CD14-positive monocyte (primary cell): ENCODE measurements at regions not wholly inside any gene's neighbourhood (a gene's known extent, or its start where the extent isn't known, plus 50 kb on each side); places are given as distances from the start of the nearest gene placed in this dataset.

Experiments used
- DNase-seq, 3 donors: peaks; one replicate each; pipeline ENCODE4 v3.0.0-alpha.2; 2011 to 2022
- H2AFZ ChIP-seq: 2 replicates; pipeline ENCODE4 v1.6.0; 2012; ENCODE audit warnings: mild to moderate bottlenecking, low read depth, low read length, inconsistent platforms; ENCODE audit not compliant: insufficient read depth, poor library complexity, severe bottlenecking
- H3K27ac ChIP-seq, 2 donors: 1 replicate in 1 of 2; 2 replicates in 1 of 2; pipeline ENCODE4 v1.5.1; 2012 to 2013; ENCODE audit warnings: low read length in 2 of 2, control low read depth in 1 of 2, inconsistent platforms in 1 of 2, low read depth in 1 of 2, mild to moderate bottlenecking in 1 of 2
- H3K27me3 ChIP-seq, 2 donors: one replicate each; pipeline versions ENCODE4 v1.6.0 to v1.6.1; 2011 to 2013; ENCODE audit warnings: low read length in 2 of 2; ENCODE audit not compliant: control insufficient read depth in 2 of 2, insufficient read depth in 2 of 2
- H3K36me3 ChIP-seq, 2 donors: replicated peaks in 1 of 2; 1 replicate in 1 of 2; 2 replicates in 1 of 2; pipeline versions ENCODE4 v1.5.1 to v1.6.1; 2012 to 2013; ENCODE audit warnings: low read length in 2 of 2, control low read depth in 1 of 2, inconsistent platforms in 1 of 2, mild to moderate bottlenecking in 1 of 2; ENCODE audit not compliant: insufficient read depth in 2 of 2, control insufficient read depth in 1 of 2
- H3K4me1 ChIP-seq, 2 donors: 1 replicate in 1 of 2; 2 replicates in 1 of 2; pipeline versions ENCODE4 v1.5.1 to v1.6.1; 2012 to 2013; ENCODE audit warnings: low read length in 2 of 2, control low read depth in 1 of 2, inconsistent platforms in 1 of 2, mild to moderate bottlenecking in 1 of 2, moderate library complexity in 1 of 2; ENCODE audit not compliant: insufficient read depth in 2 of 2, control insufficient read depth in 1 of 2
- H3K4me2 ChIP-seq: replicated peaks from 2 replicates; pipeline ENCODE3; 2012; ENCODE audit warnings: low read length, moderate library complexity, mild to moderate bottlenecking; ENCODE audit not compliant: poor library complexity, severe bottlenecking; ENCODE audit errors: extremely low read depth
- H3K4me3 ChIP-seq, 3 experiments: fragments of 200-600 bp in 1 of 3; sonication (generic) in 1 of 3; replicated peaks in 1 of 3; 1 replicate in 2 of 3; 2 replicates in 1 of 3; pipeline ENCODE4 v1.5.1; 2011 to 2013; ENCODE audit warnings: low read length in 3 of 3, mild to moderate bottlenecking in 3 of 3, control low read depth in 2 of 3, low read depth in 2 of 3, inconsistent platforms in 1 of 3, moderate library complexity in 1 of 3
- H3K79me2 ChIP-seq: 2 replicates; pipeline ENCODE4 v1.6.0; 2012; ENCODE audit warnings: mild to moderate bottlenecking, control low read depth, inconsistent platforms, low read length, moderate library complexity; ENCODE audit not compliant: insufficient read depth
- H3K9ac ChIP-seq: 2 replicates; pipeline ENCODE4 v1.6.0; 2017; ENCODE audit warnings: low read length, mild to moderate bottlenecking; ENCODE audit not compliant: insufficient read depth, poor library complexity, severe bottlenecking
- H3K9me3 ChIP-seq, 2 donors: replicated peaks in 1 of 2; 1 replicate in 1 of 2; 2 replicates in 1 of 2; pipeline versions ENCODE4 v1.5.1 to v1.6.1; 2012 to 2013; ENCODE audit warnings: low read length in 2 of 2, control low read depth in 1 of 2; ENCODE audit not compliant: control insufficient read depth in 1 of 2, insufficient read depth in 1 of 2
- H4K20me1 ChIP-seq: 2 replicates; pipeline ENCODE4 v1.6.0; 2012; ENCODE audit warnings: mild to moderate bottlenecking, low read length, control low read depth, moderate library complexity; ENCODE audit not compliant: insufficient read depth
- H3K27ac Mint-ChIP-seq, 7 donors: one replicate each; pipeline ENCODE4 v1.8.0; 2020; ENCODE audit warnings: mild to moderate bottlenecking in 7 of 7, mixed read lengths in 7 of 7, moderate library complexity in 6 of 7, inconsistent platforms in 2 of 7
- H3K27me3 Mint-ChIP-seq, 3 donors: one replicate each; pipeline ENCODE4 v1.8.0; 2021 to 2022; ENCODE audit warnings: low read depth in 3 of 3, mild to moderate bottlenecking in 3 of 3, mixed read lengths in 3 of 3, moderate library complexity in 3 of 3, inconsistent platforms in 1 of 3
- H3K36me3 Mint-ChIP-seq, 2 donors: one replicate each; pipeline ENCODE4 v1.8.0; 2020; ENCODE audit warnings: mixed read lengths in 2 of 2, inconsistent platforms in 1 of 2, mild to moderate bottlenecking in 1 of 2
- H3K4me1 Mint-ChIP-seq: one replicate; pipeline ENCODE4 v1.8.0; 2020; ENCODE audit warnings: mild to moderate bottlenecking, mixed read lengths
- H3K4me3 Mint-ChIP-seq, 2 donors: one replicate each; pipeline ENCODE4 v1.8.0; 2020; ENCODE audit warnings: mild to moderate bottlenecking in 2 of 2, mixed read lengths in 2 of 2, moderate library complexity in 1 of 2
- H3K9me3 Mint-ChIP-seq, 7 donors: one replicate each; pipeline ENCODE4 v1.8.0; 2020 to 2022; ENCODE audit warnings: mixed read lengths in 7 of 7, mild to moderate bottlenecking in 6 of 7, moderate library complexity in 6 of 7, inconsistent platforms in 2 of 7
- CTCF ChIP-seq: fragments of 200-600 bp; IDR thresholded peaks from one replicate; pipeline ENCODE4 v1.8.0; 2022; ENCODE audit warnings: antibody characterized with exemption, mild to moderate bottlenecking
- WGBS: methylation state at CpG from one replicate; pipeline ENCODE4 v1.1.5; 2013; ENCODE audit warnings: missing lambda C conversion rate; ENCODE audit not compliant: insufficient coverage; 5-methylcytosine and 5-hydroxymethylcytosine counted together
- intact Hi-C, 2 donors: fragments of 100-400 bp; cut with micrococcal nuclease; formaldehyde crosslinking; loops; one replicate each; pipeline versions ENCODE4 v1.15.0 to v1.15.1; 2023

GRCh38 chr16:81185416-81185815, 53.1 kb upstream of the BCO1 start:
- 96% methylated on average over 8 of the region's 10 CpGs for WGBS
- no peaks in the 10 kb centered on the region for H3K4me1 Mint-ChIP-seq
- no peaks in the 10 kb centered on the region for H3K36me3 Mint-ChIP-seq
- peaks cover 5 to 13% (median 6%) of the 10 kb centered on the region in 3 donors for H3K27me3 Mint-ChIP-seq
- no peak for DNase-seq
- Histone ChIP-seq H3K9me3 (no peaks in the 10 kb centered on the region), H3K4me3 (no peak overlapping the region), H3K79me2 (no peaks in the 10 kb centered on the region), H3K27me3 (no peaks in the 10 kb centered on the region), H4K20me1 (no peaks in the 10 kb centered on the region), H3K9ac (no peak overlapping the region), H2AFZ (no peak overlapping the region), H3K4me2 (no peak overlapping the region), H3K27ac (no peak overlapping the region), H3K4me1 (no peaks in the 10 kb centered on the region), H3K36me3 (no peaks in the 10 kb centered on the region)
- intact Hi-C loops = no loop called here
- peaks cover 0 to 3% (median 0%) of the 10 kb centered on the region in 7 donors for H3K9me3 Mint-ChIP-seq
- no peak for TF ChIP-seq CTCF
- H3K27ac Mint-ChIP-seq = no peak overlapping the region
- H3K4me3 Mint-ChIP-seq = no peak overlapping the region

DNA sequence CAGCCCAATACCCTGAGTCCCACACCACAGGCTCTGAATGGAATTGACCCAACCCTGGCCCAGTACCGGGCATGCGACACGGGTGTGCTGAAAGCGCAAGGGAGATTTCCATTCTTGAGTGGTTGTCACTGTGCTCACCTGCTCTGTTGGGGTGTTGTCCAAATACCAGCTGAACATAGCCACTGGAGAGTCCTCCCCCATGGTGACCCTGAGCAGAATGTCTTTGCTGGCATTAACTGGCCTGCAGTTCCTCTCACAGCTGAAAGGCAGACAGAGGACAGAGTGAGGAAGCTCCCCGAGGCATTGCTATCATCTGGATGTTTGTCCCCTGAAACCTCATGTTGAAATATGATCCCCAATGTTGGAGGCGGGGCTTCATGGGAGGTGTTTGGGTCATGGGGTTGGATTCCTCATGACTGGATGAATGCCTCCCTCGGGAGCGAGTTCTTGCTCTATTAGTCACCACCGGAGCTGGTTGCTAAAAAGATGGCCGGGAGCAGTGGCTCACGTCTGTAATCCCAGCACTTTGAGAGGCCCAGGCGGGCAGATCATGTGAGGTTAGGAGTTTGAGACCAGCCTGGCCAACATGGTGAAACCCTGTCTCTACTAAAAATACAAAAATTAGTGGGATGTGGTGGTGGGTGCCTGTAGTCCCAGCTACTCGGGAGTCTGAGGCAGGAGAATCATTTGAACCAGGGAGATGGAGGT, 57.3 kb upstream of the BCO1 start:
- no peaks in the 10 kb centered on the region for H3K4me1 Mint-ChIP-seq
- intact Hi-C loops = no loop called here
- H3K4me3 Mint-ChIP-seq = no peak overlapping the region
- H3K36me3 ChIP-seq = no peaks in the 10 kb centered on the region
- WGBS = 81% methylated on average over 5 of the region's 13 CpGs
- H3K27ac Mint-ChIP-seq = no peak overlapping the region
- H3K9me3 ChIP-seq = no peaks in the 10 kb centered on the region
- no peak overlapping the region for H3K4me3 ChIP-seq
- no peak overlapping the region for H3K27ac ChIP-seq
- no peaks in the 10 kb centered on the region for H3K27me3 ChIP-seq
- no peaks in the 10 kb centered on the region for H3K79me2 ChIP-seq
- no peaks in the 10 kb centered on the region for H4K20me1 ChIP-seq
- H3K9me3 Mint-ChIP-seq = peaks cover 0 to 2% (median 0%) of the 10 kb centered on the region in 7 donors
- H3K27me3 Mint-ChIP-seq = peaks cover 5 to 21% (median 10%) of the 10 kb centered on the region in 3 donors
- no peak for DNase-seq
- H3K4me1 ChIP-seq = no peaks in the 10 kb centered on the region
- no peak overlapping the region for H2AFZ ChIP-seq
- H3K4me2 ChIP-seq = no peak overlapping the region
- H3K36me3 Mint-ChIP-seq = no peaks in the 10 kb centered on the region
- no peak overlapping the region for H3K9ac ChIP-seq
- TF ChIP-seq CTCF = no peak
